K562 (cell line): ENCODE measurements at regions not wholly inside any gene's neighbourhood (a gene's known extent, or its start where the extent isn't known, plus 50 kb on each side); places are given as distances from the start of the nearest gene placed in this dataset.
A peak's percentile ranks its signal among the peaks of the same experiment; 100 is the strongest.

Experiments
- ATAC-seq: fragments of 200-7000 bp; cut with Tn5 transposase; 3 replicates; pipeline ENCODE4 v1.9.1; 2020; ENCODE audit warnings: moderate library complexity
- BruUV-seq: library from RNA; stranded (reverse); fragments of 400-500 nt; replicated peaks from 2 replicates; lab custom pipeline; 2021; lab: Mats Ljungman, UMichigan
- CTCF ChIA-PET: fragments of 300-600 bp; formaldehyde crosslinking; extraction: SDS; loops from one replicate; lab custom pipeline; 2021; ENCODE audit warnings: low intra/inter-chr PET ratio; lab: Yijun Ruan, JAX
- POLR2A ChIA-PET: fragments of 300-600, 350-650 bp; sonication (Branson Sonifier 250); formaldehyde crosslinking; extraction: SDS; loops from one replicate; lab custom pipeline; 2021; ENCODE audit warnings: antibody characterized with exemption, inconsistent platforms; lab: Yijun Ruan, JAX
- DNase-seq, 4 experiments: peaks; one replicate each; pipeline versions ENCODE4 v3.0.0 to v3.0.0-alpha.2; 2011 to 2018; ENCODE audit warnings: low spot score in 3 of 4, mixed read lengths in 3 of 4; ENCODE audit errors: extremely low read depth in 1 of 4
- FAIRE-seq: peaks from 2 replicates; lab custom pipeline; 2011; peaks lifted over from hg19 to GRCh38; lab: Jason Lieb, UNC
- H2AFZ ChIP-seq: 2 replicates; pipeline ENCODE4 v1.6.0; 2011; ENCODE audit warnings: low read depth, low read length, control low read depth, inconsistent platforms
- H3K27ac ChIP-seq: fragments of 200-600 bp; 3 replicates; pipeline ENCODE4 v1.8.0; 2011; ENCODE audit warnings: low read depth, mild to moderate bottlenecking, control low read depth, inconsistent platforms, low read length, moderate library complexity, mixed read lengths; ENCODE audit errors: extremely low read depth
- H3K27me3 ChIP-seq, 2 experiments: fragments of 300-600 bp in 1 of 2; 2 replicates in 1 of 2; 3 replicates in 1 of 2; pipeline versions ENCODE4 v1.6.0 to v1.8.0; 2011; ENCODE audit warnings: inconsistent platforms in 2 of 2, low read length in 2 of 2, mild to moderate bottlenecking in 1 of 2, mixed read lengths in 1 of 2, moderate library complexity in 1 of 2; ENCODE audit not compliant: control insufficient read depth in 2 of 2, insufficient read depth in 2 of 2
- H3K36me3 ChIP-seq: fragments of 300-600 bp; 3 replicates; pipeline ENCODE4 v1.8.0; 2011; ENCODE audit warnings: mild to moderate bottlenecking, low read length, inconsistent platforms; ENCODE audit not compliant: control insufficient read depth, insufficient read depth
- H3K4me1 ChIP-seq, 2 experiments: fragments of 200-600 bp in 1 of 2; replicated peaks in 1 of 2; 2 replicates in 1 of 2; 3 replicates in 1 of 2; pipeline versions ENCODE4 v1.5.1 to v1.8.0; 2011; ENCODE audit warnings: inconsistent platforms in 2 of 2, low read length in 2 of 2, mild to moderate bottlenecking in 1 of 2, mixed read lengths in 1 of 2, moderate library complexity in 1 of 2; ENCODE audit not compliant: control insufficient read depth in 2 of 2, insufficient read depth in 2 of 2
- H3K4me2 ChIP-seq: 2 replicates; pipeline ENCODE4 v1.6.1; 2011; ENCODE audit warnings: low read length, control low read depth, inconsistent platforms, mixed read lengths; ENCODE audit not compliant: insufficient read depth
- H3K4me3 ChIP-seq: fragments of 200-600 bp; sonication (generic), shearing (Covaris generic); 2 replicates; pipeline ENCODE4 v1.5.1; 2016; ENCODE audit warnings: control low read depth, inconsistent platforms
- H3K79me2 ChIP-seq: fragments of 200-600 bp; 3 replicates; pipeline ENCODE4 v1.8.0; 2011; ENCODE audit warnings: low read length, inconsistent platforms; ENCODE audit not compliant: control insufficient read depth, insufficient read depth
- H3K9ac ChIP-seq, 2 experiments: 2 replicates each; pipeline versions ENCODE4 v1.6.0 to v1.6.1; 2011; ENCODE audit warnings: low read depth in 2 of 2, low read length in 2 of 2, control low read depth in 1 of 2, inconsistent platforms in 1 of 2, mild to moderate bottlenecking in 1 of 2, mixed read lengths in 1 of 2; ENCODE audit not compliant: insufficient read depth in 1 of 2
- H3K9me1 ChIP-seq: one replicate; pipeline ENCODE4 v1.6.0; 2011; ENCODE audit warnings: inconsistent platforms, mild to moderate bottlenecking, low read length, moderate library complexity; ENCODE audit not compliant: control insufficient read depth, insufficient read depth
- H3K9me3 ChIP-seq: replicated peaks from 2 replicates; pipeline ENCODE4 v1.5.1; 2011; ENCODE audit warnings: low read depth, low read length, inconsistent platforms; ENCODE audit not compliant: control insufficient read depth, insufficient read depth
- H4K20me1 ChIP-seq: replicated peaks from 2 replicates; pipeline ENCODE4 v1.6.1; 2011; ENCODE audit warnings: low read length, inconsistent platforms, mixed read lengths; ENCODE audit not compliant: control insufficient read depth, insufficient read depth
- CBFA2T2 ChIP-seq: fragments of 450-650 bp; conservative IDR thresholded peaks from 2 replicates; pipeline ENCODE4 v1.6.1; 2017; ENCODE audit warnings: mild to moderate bottlenecking
- EGR1 ChIP-seq: fragments of 450-650 bp; conservative IDR thresholded peaks from 2 replicates; pipeline ENCODE4 v1.6.1; 2017; ENCODE audit warnings: mild to moderate bottlenecking
- KDM4B ChIP-seq, 2 experiments: fragments of 450-650 bp in 1 of 2; sonication (generic) in 1 of 2; IDR thresholded peaks; 2 replicates each; pipeline ENCODE4 v1.6.1; 2016 to 2017; ENCODE audit warnings: borderline replicate concordance in 2 of 2, antibody characterized with exemption in 1 of 2, low read depth in 1 of 2, mild to moderate bottlenecking in 1 of 2
- PHF8 ChIP-seq: fragments of 200-600 bp; sonication (generic); IDR thresholded peaks from 2 replicates; pipeline ENCODE4 v1.6.1; 2012; ENCODE audit warnings: mixed run types, mild to moderate bottlenecking, inconsistent platforms, low read length, moderate library complexity, borderline replicate concordance
- U2AF1 ChIP-seq: fragments of 200-400 bp; formaldehyde crosslinking; optimal IDR thresholded peaks from 2 replicates; pipeline ENCODE3; 2017; ENCODE audit warnings: mild to moderate bottlenecking, low read depth, low read length, moderate library complexity
- WGBS: fragments of 100-300 bp; shearing (Covaris generic); methylation state at CpG from one replicate; pipeline ENCODE4 v1.1.6; 2016; ENCODE audit warnings: low coverage, mixed read lengths; ENCODE audit not compliant: insufficient coverage; ENCODE audit errors: missing lambda C conversion rate; 5-methylcytosine and 5-hydroxymethylcytosine counted together
- in situ Hi-C: fragments of 300-500 bp; cut with MboI; formaldehyde crosslinking; loops from 4 replicates; pipeline ENCODE4 v1.15.0; 2018; ENCODE audit warnings: inconsistent platforms, mixed read lengths
- intact Hi-C: fragments of 100-400 bp; cut with micrococcal nuclease; formaldehyde crosslinking; loops from 2 replicates; pipeline ENCODE4 v1.14.2; 2022

GRCh38 chr2:200221055-200221955 is 85.2 kb upstream of the SPATS2L start:
- H3K4me2 ChIP-seq = no peak overlapping the region
- no peaks in the 10 kb centered on the region for H3K36me3 ChIP-seq
- ChIA-PET POLR2A (no interaction called here), CTCF (no interaction called here)
- no peaks in the 10 kb centered on the region for H3K79me2 ChIP-seq
- no peak overlapping the region for H2AFZ ChIP-seq
- 6% methylated on average over 4 of the region's 4 CpGs for WGBS
- H3K4me1 ChIP-seq = 0 out of 5 replicates have a peak, but pooled peaks cover 0 to 4% of the 10 kb centered on the region in 2 experiments
- no peak for DNase-seq
- no peak for FAIRE-seq
- no peaks in the 10 kb centered on the region for H3K27me3 ChIP-seq
- no peak overlapping the region for H3K4me3 ChIP-seq
- no peak for ATAC-seq
- in situ Hi-C loops (no loop called here), intact Hi-C loops (no loop called here)
- H3K27ac ChIP-seq = no peak overlapping the region
- no peak overlapping the region for H3K9ac ChIP-seq
- TF ChIP-seq KDM4B (IDR thresholded peaks at IDR 0.05; ENCODE audit: borderline replicate concordance in 2 of 2, low read depth in 1 of 2) (no peak), EGR1 (no peak), PHF8 (no peak), U2AF1 (no peak), CBFA2T2 (0 out of 2 replicates have a peak, but pooled peaks have one; percentile 7)
- no peaks in the 10 kb centered on the region for H3K9me1 ChIP-seq
- no TSS peak for BruUV-seq
- H4K20me1 ChIP-seq = no peaks in the 10 kb centered on the region
- H3K9me3 ChIP-seq = no peaks in the 10 kb centered on the region
